NOMO-1 treated with dmso at 0.1 percent for 144 hours (cell line): ENCODE measurements at regions not wholly inside any gene's neighbourhood (a gene's known extent, or its start where the extent isn't known, plus 50 kb on each side); places are given as distances from the start of the nearest gene placed in this dataset.

Source experiments
- DNase-seq: peaks from one replicate; lab custom pipeline; 2025; ENCODE audit not compliant: unreplicated experiment; lab: John Stamatoyannopoulos, UW

GRCh38 chr4:181701894-181702293 is 541.3 kb upstream of the TENM3 start:
- no peak for DNase-seq

GRCh38 chr4:181702864-181703495 is 540.2 kb upstream of the TENM3 start:
- DNase-seq, result no peak

- DNase-seq, result no peak
Measured at GRCh38 chr4:181710143-181710542, 533.1 kb upstream of the TENM3 start.

DNA sequence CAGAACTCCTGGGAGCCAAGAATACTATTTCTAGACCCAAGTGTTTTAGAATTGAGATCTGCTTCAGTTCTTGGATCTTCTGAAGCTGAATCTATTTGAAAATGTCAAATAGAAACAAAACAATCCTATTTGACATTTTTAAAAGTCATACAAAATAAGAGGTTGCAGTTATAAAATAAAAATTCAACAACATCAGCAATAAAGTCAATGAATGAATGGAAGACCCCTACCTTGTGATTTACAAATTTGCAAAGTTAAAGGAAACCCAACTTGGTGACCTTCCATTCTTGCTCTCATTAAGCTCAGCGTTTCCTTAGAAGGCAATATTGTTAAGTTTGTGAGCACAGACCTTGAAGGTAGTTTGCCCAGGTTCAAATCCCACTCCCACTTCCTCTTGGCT is 531.8 kb upstream of the TENM3 start:
- DNase-seq, result no peak

GRCh38 chr4:181728305-181728966 is 514.8 kb upstream of the TENM3 start:
- DNase-seq, result no peak

GRCh38 chr4:181731900-181732299 is 511.3 kb upstream of the TENM3 start:
- no peak for DNase-seq

DNA sequence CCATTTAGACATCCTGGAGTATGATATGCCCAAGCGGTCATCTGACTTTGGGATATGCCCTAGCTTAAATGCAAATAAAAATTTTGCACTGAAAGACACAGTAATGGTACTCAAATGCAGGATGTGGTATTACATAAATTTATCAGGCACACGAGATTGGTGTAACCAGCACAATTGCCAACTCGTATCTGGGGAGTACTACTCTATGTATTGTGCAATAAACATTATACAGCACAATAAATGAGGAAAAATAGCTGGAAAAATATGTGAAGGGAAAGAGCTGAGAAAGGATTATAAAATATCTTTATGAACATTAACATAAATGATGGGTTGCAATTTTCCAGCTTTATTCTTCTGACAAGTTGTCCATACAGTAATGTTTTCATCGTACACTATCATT is 505.5 kb upstream of the TENM3 start:
- DNase-seq, result no peak

GRCh38 chr4:181739031-181739430 is 504.2 kb upstream of the TENM3 start:
- DNase-seq, result no peak

- DNase-seq, result no peak
Measured at GRCh38 chr4:181741513-181741912, 501.7 kb upstream of the TENM3 start.

DNA sequence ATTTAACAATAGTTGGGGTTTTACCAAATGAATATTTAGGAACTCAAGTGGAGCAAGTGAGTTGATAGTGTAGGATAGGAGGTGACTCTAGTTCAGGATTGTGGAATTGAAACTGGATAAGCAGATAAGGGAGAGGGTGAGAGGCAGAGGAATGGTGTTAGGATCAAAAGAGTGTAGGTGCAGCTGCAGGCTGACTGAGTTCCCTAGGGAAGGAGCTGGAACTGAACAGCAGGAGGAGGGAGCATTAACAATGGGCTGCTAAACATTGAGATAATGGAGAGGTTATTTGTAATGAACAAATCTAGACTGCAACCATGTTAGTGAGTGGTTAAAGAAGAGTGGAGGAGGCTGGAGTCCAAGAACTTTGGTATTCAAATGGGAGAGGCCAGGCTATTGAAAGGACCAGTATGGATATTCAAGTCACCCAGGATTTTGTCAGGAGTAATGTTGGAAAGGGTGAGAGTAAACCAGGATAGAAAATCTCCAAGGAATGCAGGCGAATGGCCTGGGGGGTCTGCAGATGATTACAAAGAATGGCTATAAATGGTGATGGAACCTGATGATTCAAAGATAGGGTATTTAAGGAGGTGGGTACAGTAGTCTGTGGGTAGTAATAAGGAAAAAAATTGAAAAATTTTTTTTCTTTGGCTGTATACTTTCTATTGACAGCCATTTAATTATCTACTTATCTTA is 497.1 kb upstream of the TENM3 start:
- no peak for DNase-seq

DNA sequence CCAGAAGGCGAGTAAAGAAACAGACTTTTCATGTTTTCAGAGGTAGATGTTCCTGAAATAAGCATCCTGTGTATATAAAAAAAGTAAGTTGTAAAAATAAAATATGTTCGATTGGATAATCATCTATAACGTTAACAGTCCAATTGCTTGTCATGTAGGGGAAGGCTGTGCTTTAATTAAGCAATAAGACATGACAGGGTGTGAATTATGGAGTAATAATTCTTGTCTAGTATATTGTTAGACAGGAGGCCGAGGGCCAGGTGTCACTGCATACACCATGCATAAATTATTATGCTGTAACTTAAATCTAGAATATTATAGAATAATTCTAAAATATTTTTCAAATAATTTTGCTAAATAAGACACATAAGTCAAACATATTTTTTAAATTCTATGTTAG is 494.6 kb upstream of the TENM3 start:
- no peak for DNase-seq

- no peak for DNase-seq
Measured at GRCh38 chr4:181752516-181752915, 490.7 kb upstream of the TENM3 start.

DNA sequence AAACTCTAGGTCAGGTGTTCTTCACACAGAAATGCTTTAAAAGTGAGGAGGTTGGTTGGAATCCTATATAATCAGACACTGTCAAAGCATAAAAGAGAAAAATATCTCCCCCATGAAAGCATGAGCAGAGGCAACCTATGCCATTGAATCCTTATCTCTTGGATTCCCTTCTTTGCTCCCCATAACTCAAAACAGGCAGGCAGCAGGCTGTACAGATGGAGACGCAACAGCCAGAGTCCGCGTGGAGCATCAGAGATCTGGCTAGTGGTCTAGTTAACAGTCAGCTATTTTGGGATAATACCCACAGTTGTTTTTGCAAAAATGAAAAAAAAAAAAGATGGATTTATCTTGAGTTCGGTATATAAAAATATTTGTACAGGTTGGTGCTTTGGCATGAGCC is 490.0 kb upstream of the TENM3 start:
- no peak for DNase-seq

GRCh38 chr4:181755846-181756245 is 487.4 kb upstream of the TENM3 start:
- no peak for DNase-seq

GRCh38 chr4:181756451-181757095 is 486.6 kb upstream of the TENM3 start:
- DNase-seq, result no peak

- DNase-seq, result no peak
Measured at GRCh38 chr4:181757098-181757497, 486.1 kb upstream of the TENM3 start.

DNA sequence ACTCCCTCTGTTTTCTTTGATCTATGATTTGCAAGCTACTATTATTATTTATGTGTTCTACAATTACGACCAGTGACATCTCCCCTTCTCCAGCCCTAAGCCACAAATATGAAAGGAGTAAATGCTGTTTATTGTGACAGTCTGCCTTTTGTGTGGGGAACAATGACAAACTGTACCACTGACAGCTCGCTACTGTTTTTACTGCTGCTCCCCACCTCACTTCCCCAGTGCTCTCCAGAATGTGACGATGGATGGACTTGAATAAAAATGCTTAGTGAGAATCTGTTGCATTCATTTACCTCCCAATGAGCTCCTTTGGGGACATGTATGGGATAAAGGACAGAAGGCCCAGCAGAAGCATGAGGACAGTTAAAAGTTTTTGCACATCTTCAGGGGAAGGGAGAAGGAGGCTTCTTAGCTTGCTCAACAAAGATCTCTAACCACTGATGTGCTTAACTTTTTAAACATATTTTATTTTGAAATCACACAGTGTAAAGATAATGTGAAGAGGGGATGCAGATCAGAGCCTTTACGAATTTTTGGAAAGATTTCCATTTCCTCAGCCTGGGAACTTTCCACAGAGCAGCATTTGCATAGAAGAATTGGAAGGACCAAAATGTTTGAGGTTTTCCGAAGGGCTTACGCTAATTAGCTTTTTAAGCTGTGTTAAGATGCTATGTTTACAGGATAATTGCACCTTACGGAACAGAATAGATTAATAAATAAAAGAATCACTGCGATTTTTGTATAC is 485.1 kb upstream of the TENM3 start:
- DNase-seq, result no peak

- DNase-seq, result no peak
Measured at GRCh38 chr4:181760560-181760959, 482.6 kb upstream of the TENM3 start.

DNA sequence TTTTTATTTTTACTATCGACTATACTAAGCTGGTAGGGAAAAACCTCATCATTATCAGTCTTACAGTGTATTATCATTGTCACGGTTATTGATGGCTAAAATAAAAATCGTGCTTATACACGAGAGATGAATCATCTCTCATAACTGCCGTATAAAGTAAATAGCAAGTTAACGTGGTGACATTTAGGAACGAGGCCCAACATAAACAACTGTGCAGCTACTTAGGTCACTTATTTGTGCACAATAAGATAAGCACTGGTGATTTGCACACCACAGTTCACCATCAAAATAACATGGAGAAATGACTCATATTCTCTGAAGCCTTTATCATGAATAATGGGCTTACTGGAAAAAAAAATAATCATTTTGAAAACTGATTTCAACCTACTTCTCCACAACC is 482.0 kb upstream of the TENM3 start:
- DNase-seq, result no peak

- no peak for DNase-seq
Measured at GRCh38 chr4:181766061-181766548, 477.1 kb upstream of the TENM3 start.

- DNase-seq, result no peak
Measured at GRCh38 chr4:181770971-181771370, 472.2 kb upstream of the TENM3 start.
